Stomach (tissue), 4 donors: ENCODE measurements at regions not wholly inside any gene's neighbourhood (a gene's known extent, or its start where the extent isn't known, plus 50 kb on each side); places are given as distances from the start of the nearest gene placed in this dataset.

Source experiments
- CTCF ChIP-seq, 7 experiments: fragments of 450-650 bp in 4 of 7; fragments of 200-600 bp in 3 of 7; sonication (generic) in 3 of 7; IDR thresholded peaks; one replicate each; pipeline ENCODE4 v1.5.1; 2016 to 2019; ENCODE audit warnings: antibody characterized with exemption in 7 of 7, control low read depth in 2 of 7, mild to moderate bottlenecking in 1 of 7
- EP300 ChIP-seq: sonication (generic); formaldehyde crosslinking; IDR thresholded peaks from one replicate; pipeline ENCODE4 v1.6.1; 2017; ENCODE audit warnings: antibody characterized with exemption

GRCh38 chr17:33650304-33650703 is 357.2 kb upstream of the ASIC2 start:
- no peak for TF ChIP-seq CTCF (IDR thresholded peaks at IDR 0.05)
- no peak for TF ChIP-seq EP300
